ENCODE measurements at regions not wholly inside any gene's neighbourhood (a gene's known extent, or its start where the extent isn't known, plus 50 kb on each side); places are given as distances from the start of the nearest gene placed in this dataset.

GRCh38 chr16:85503679-85504231 lies 109.4 kb upstream of the GSE1 start:
- Mint-ChIP-seq H3K4me1 (ENCODE audit: low read depth) (no peaks in the 10 kb centered on the region), H3K9me3 (no peaks in the 10 kb centered on the region), H3K27ac (no peak overlapping the region), H3K4me3 (no peak overlapping the region), H3K36me3 (ENCODE audit: low read depth) (no peaks in the 10 kb centered on the region), H3K27me3 (ENCODE audit: insufficient read depth) (no peaks in the 10 kb centered on the region)
- DNase-seq (ENCODE audit: low spot score) = no peak
- intact Hi-C loops (cut with micrococcal nuclease) = no loop called here

GRCh38 chr16:85504242-85504641 lies 108.9 kb upstream of the GSE1 start:
- Mint-ChIP-seq H3K4me3 (no peak overlapping the region), H3K27ac (no peak overlapping the region), H3K27me3 (ENCODE audit: insufficient read depth) (no peaks in the 10 kb centered on the region), H3K4me1 (ENCODE audit: low read depth) (no peaks in the 10 kb centered on the region), H3K9me3 (no peaks in the 10 kb centered on the region), H3K36me3 (ENCODE audit: low read depth) (no peaks in the 10 kb centered on the region)
- DNase-seq (ENCODE audit: low spot score) = no peak
- intact Hi-C loops (cut with micrococcal nuclease) = no loop called here

GRCh38 chr16:85505794-85506634 lies 107.1 kb upstream of the GSE1 start:
- intact Hi-C loops (cut with micrococcal nuclease) = no loop called here
- DNase-seq (ENCODE audit: low spot score) = no peak
- H3K9me3 Mint-ChIP-seq = no peaks in the 10 kb centered on the region
- no peaks in the 10 kb centered on the region for H3K4me1 Mint-ChIP-seq (ENCODE audit: low read depth)
- peaks cover 3% of the 10 kb centered on the region for H3K27me3 Mint-ChIP-seq (ENCODE audit: insufficient read depth)
- H3K27ac Mint-ChIP-seq = no peak overlapping the region
- no peak overlapping the region for H3K4me3 Mint-ChIP-seq
- no peaks in the 10 kb centered on the region for H3K36me3 Mint-ChIP-seq (ENCODE audit: low read depth)

DNA sequence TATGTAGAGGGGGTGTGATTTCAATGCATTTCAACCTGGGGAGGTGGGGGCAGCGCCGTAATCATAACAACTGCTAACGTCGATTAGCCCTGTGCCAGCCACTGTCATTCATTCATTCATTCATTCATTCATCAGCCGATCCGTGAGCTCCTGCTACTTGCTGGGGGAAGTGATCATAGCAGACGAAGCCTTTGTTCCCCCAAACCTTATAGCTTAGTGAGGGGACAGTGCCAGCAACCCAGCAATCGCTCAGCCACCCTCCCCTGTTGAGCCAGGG lies 106.5 kb upstream of the GSE1 start:
- Mint-ChIP-seq H3K27ac (no peak overlapping the region), H3K4me1 (ENCODE audit: low read depth) (no peaks in the 10 kb centered on the region), H3K4me3 (no peak overlapping the region), H3K36me3 (ENCODE audit: low read depth) (no peaks in the 10 kb centered on the region), H3K9me3 (no peaks in the 10 kb centered on the region), H3K27me3 (ENCODE audit: insufficient read depth) (peaks cover 3% of the 10 kb centered on the region)
- intact Hi-C loops (cut with micrococcal nuclease) = no loop called here
- DNase-seq (ENCODE audit: low spot score) = no peak

DNA sequence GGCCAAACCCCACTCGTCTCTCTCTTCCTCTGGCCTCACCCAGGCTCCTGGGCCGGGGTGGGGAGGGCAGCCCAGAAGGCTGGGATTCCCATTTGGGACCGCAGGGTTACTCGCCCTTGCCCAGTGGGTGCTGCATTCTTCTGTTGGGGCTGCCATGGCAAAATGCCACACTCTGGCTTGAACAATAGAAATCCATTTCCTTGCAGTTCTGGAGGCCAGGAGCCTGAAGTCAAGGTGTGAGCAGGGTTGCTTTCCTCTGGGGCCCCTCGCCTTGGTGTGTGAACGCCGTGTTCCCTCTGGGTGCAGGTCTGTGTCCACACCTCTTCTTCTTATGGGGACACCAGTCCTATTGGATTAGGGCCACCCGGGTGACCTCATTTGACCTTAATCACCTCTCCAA lies 105.8 kb upstream of the GSE1 start:
- H3K27me3 Mint-ChIP-seq (ENCODE audit: insufficient read depth) = peaks cover 3% of the 10 kb centered on the region
- H3K36me3 Mint-ChIP-seq (ENCODE audit: low read depth) = no peaks in the 10 kb centered on the region
- H3K27ac Mint-ChIP-seq = no peak overlapping the region
- no peak for DNase-seq (ENCODE audit: low spot score)
- H3K4me1 Mint-ChIP-seq (ENCODE audit: low read depth) = no peaks in the 10 kb centered on the region
- H3K4me3 Mint-ChIP-seq = no peak overlapping the region
- intact Hi-C loops (cut with micrococcal nuclease) = no loop called here
- no peaks in the 10 kb centered on the region for H3K9me3 Mint-ChIP-seq

DNA sequence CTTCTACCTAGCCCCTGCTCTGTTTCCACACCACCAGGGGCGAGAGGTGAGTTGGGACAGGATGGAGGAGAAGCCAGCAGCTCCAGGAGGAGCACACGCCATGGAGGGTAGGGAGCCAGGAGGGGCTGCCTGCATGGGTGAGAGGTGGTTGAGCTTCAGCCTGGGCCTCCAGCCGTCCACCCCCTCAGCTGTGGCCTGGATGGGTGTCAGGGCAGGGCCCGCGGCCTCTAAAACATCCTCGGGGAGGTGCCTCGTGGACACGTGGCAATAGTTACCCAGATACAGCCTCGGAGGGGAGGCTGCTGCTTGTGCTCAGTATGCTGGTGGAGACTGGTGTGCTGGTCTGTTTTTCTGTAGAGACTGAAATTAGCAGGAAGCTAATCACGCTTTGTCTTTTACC lies 104.7 kb upstream of the GSE1 start:
- Mint-ChIP-seq H3K4me1 (ENCODE audit: low read depth) (no peaks in the 10 kb centered on the region), H3K27me3 (ENCODE audit: insufficient read depth) (peaks cover 3% of the 10 kb centered on the region), H3K4me3 (no peak overlapping the region), H3K27ac (no peak overlapping the region), H3K9me3 (no peaks in the 10 kb centered on the region), H3K36me3 (ENCODE audit: low read depth) (no peaks in the 10 kb centered on the region)
- intact Hi-C loops (cut with micrococcal nuclease) = no loop called here
- DNase-seq (ENCODE audit: low spot score) = no peak

- intact Hi-C loops (cut with micrococcal nuclease) = no loop called here
- Mint-ChIP-seq H3K4me1 (ENCODE audit: low read depth) (no peaks in the 10 kb centered on the region), H3K36me3 (ENCODE audit: low read depth) (no peaks in the 10 kb centered on the region), H3K9me3 (no peaks in the 10 kb centered on the region), H3K4me3 (no peak overlapping the region), H3K27me3 (ENCODE audit: insufficient read depth) (peaks cover 3% of the 10 kb centered on the region), H3K27ac (no peak overlapping the region)
- DNase-seq (ENCODE audit: low spot score) = no peak
Observed at GRCh38 chr16:85508993-85509392, 104.1 kb upstream of the GSE1 start.

- Mint-ChIP-seq H3K9me3 (no peaks in the 10 kb centered on the region), H3K27ac (no peak overlapping the region), H3K4me3 (no peak overlapping the region), H3K27me3 (ENCODE audit: insufficient read depth) (peaks cover 3% of the 10 kb centered on the region), H3K4me1 (ENCODE audit: low read depth) (no peaks in the 10 kb centered on the region), H3K36me3 (ENCODE audit: low read depth) (no peaks in the 10 kb centered on the region)
- intact Hi-C loops (cut with micrococcal nuclease) = no loop called here
- DNase-seq (ENCODE audit: low spot score) = no peak
Observed at GRCh38 chr16:85510041-85510659, 103.0 kb upstream of the GSE1 start.

GRCh38 chr16:85511938-85512807 lies 100.9 kb upstream of the GSE1 start:
- Mint-ChIP-seq H3K4me1 (ENCODE audit: low read depth) (no peaks in the 10 kb centered on the region), H3K4me3 (no peak overlapping the region), H3K27me3 (ENCODE audit: insufficient read depth) (peaks cover 3% of the 10 kb centered on the region), H3K36me3 (ENCODE audit: low read depth) (no peaks in the 10 kb centered on the region), H3K9me3 (no peaks in the 10 kb centered on the region), H3K27ac (no peak overlapping the region)
- intact Hi-C loops (cut with micrococcal nuclease) = no loop called here
- DNase-seq (ENCODE audit: low spot score) = no peak

DNA sequence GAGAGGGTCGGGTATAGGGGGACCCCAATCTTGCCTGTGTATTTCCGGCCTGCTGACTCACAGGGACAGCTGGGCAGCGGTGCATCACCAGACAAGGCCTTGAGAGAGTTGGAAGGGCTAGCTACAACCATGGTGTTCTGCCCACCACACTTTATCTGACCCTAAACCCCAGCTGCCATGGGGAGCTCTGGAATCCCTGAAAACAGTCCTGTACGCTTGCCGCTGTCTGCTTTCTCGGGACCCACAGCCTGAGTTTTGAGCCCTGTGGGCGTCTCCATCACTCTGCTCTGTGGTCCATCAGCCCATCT lies 100.4 kb upstream of the GSE1 start:
- intact Hi-C loops (cut with micrococcal nuclease) = no loop called here
- H3K4me1 Mint-ChIP-seq (ENCODE audit: low read depth) = no peaks in the 10 kb centered on the region
- no peaks in the 10 kb centered on the region for H3K9me3 Mint-ChIP-seq
- no peak overlapping the region for H3K4me3 Mint-ChIP-seq
- H3K36me3 Mint-ChIP-seq (ENCODE audit: low read depth) = no peaks in the 10 kb centered on the region
- DNase-seq (ENCODE audit: low spot score) = no peak
- peaks cover 3% of the 10 kb centered on the region for H3K27me3 Mint-ChIP-seq (ENCODE audit: insufficient read depth)
- H3K27ac Mint-ChIP-seq = no peak overlapping the region

DNA sequence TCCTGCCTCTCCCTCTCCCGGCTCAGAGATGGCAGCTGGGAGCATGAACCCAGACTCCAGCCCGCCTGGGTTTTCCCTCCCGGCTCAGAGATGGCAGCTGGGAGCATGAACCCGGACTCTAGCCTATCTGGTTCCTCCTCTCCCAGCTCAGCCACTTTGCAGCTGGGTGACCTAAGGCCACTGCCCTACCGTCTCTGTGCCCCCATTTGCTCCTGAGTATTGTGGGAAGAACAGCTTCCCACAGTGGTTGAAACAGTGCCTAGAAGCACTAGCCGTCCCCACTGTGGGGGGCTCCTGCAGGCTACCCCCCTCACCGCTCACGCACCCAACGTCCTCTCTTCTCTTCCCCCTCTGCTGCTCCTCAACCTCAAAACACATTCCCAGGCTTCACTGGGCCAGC lies 99.9 kb upstream of the GSE1 start:
- no peak for DNase-seq (ENCODE audit: low spot score)
- Mint-ChIP-seq H3K4me1 (ENCODE audit: low read depth) (no peaks in the 10 kb centered on the region), H3K27me3 (ENCODE audit: insufficient read depth) (peaks cover 3% of the 10 kb centered on the region), H3K9me3 (no peaks in the 10 kb centered on the region), H3K27ac (no peak overlapping the region), H3K36me3 (ENCODE audit: low read depth) (no peaks in the 10 kb centered on the region), H3K4me3 (no peak overlapping the region)
- intact Hi-C loops (cut with micrococcal nuclease) = no loop called here

DNA sequence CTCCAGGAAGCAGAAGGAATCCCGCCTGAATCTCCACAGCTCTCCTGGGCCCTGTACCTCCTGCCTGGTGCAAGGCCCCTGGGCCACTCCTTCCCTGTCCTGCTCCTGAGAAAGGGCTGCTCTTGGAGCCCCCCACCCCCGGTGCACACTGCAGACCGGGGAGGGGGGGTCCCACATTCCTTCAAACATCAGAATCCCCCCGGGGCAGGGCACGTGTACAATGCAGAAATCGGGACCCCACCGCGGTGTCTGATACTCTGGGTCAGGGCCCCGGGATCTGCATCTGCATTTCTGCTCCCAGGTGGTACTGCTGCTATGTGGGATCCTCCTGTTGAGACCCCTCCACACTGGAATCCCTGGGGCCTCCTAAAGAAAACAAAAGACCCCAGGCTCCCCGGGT lies 99.5 kb upstream of the GSE1 start:
- H3K36me3 Mint-ChIP-seq (ENCODE audit: low read depth) = no peaks in the 10 kb centered on the region
- no peaks in the 10 kb centered on the region for H3K4me1 Mint-ChIP-seq (ENCODE audit: low read depth)

GRCh38 chr16:85514295-85514597 lies 98.9 kb upstream of the GSE1 start:
- intact Hi-C loops (cut with micrococcal nuclease) = no loop called here
- Mint-ChIP-seq H3K9me3 (no peaks in the 10 kb centered on the region), H3K4me1 (ENCODE audit: low read depth) (no peaks in the 10 kb centered on the region), H3K27ac (no peak overlapping the region), H3K27me3 (ENCODE audit: insufficient read depth) (peaks cover 3% of the 10 kb centered on the region), H3K4me3 (no peak overlapping the region), H3K36me3 (ENCODE audit: low read depth) (no peaks in the 10 kb centered on the region)
- DNase-seq (ENCODE audit: low spot score) = no peak

More for the DNA sequence above, 99.5 kb upstream of the GSE1 start:
- no peak for DNase-seq (ENCODE audit: low spot score)
- intact Hi-C loops (cut with micrococcal nuclease) = no loop called here
- no peak overlapping the region for H3K27ac Mint-ChIP-seq
- H3K9me3 Mint-ChIP-seq = no peaks in the 10 kb centered on the region
- no peak overlapping the region for H3K4me3 Mint-ChIP-seq
- peaks cover 3% of the 10 kb centered on the region for H3K27me3 Mint-ChIP-seq (ENCODE audit: insufficient read depth)

Data from activated T-helper 1 cell treated with anti-CD3 and anti-CD28 coated beads, Interleukin-12 subunit alpha, Interleukin-12 subunit beta, Interleukin-2, Interleukin-4 antibody, amounts not matched to agents 30 ng/mL and 10 ng/mL and 1 ng/mL, durations not matched to agents 14 hours and 24 hours and 36 hours (primary cell).